Lung (tissue), 11 donors: ENCODE measurements at regions not wholly inside any gene's neighbourhood (a gene's known extent, or its start where the extent isn't known, plus 50 kb on each side); places are given as distances from the start of the nearest gene placed in this dataset.

Experiments
- ATAC-seq: fragments of 200-7000 bp; cut with Tn5 transposase; one replicate; pipeline ENCODE4 v1.9.1; 2020; ENCODE audit warnings: moderate number of reproducible peaks; ENCODE audit not compliant: insufficient read depth, low FRiP score
- DNase-seq, 3 donors: peaks; one replicate each; pipeline ENCODE4 v3.0.0-alpha.2; 2013 to 2017
- H3K27ac ChIP-seq, 2 donors: one replicate each; pipeline ENCODE4 v1.5.1; 2013; ENCODE audit warnings: mild to moderate bottlenecking in 2 of 2, moderate library complexity in 2 of 2, control low read depth in 1 of 2, inconsistent platforms in 1 of 2, low read depth in 1 of 2, low read length in 1 of 2
- H3K27me3 ChIP-seq, 3 donors: one replicate each; pipeline ENCODE4 v1.5.1; 2013; ENCODE audit warnings: low read length in 2 of 3; ENCODE audit not compliant: control insufficient read depth in 3 of 3, insufficient read depth in 3 of 3
- H3K36me3 ChIP-seq, 4 donors: one replicate each; pipeline ENCODE4 v1.5.1; 2013; ENCODE audit warnings: low read length in 4 of 4, mild to moderate bottlenecking in 1 of 4, moderate library complexity in 1 of 4; ENCODE audit not compliant: control insufficient read depth in 4 of 4, insufficient read depth in 4 of 4
- H3K4me1 ChIP-seq, 5 donors: one replicate each; pipeline ENCODE4 v1.5.1; 2013; ENCODE audit warnings: low read length in 5 of 5, mild to moderate bottlenecking in 2 of 5, moderate library complexity in 1 of 5; ENCODE audit not compliant: control insufficient read depth in 5 of 5, insufficient read depth in 5 of 5
- H3K4me3 ChIP-seq: one replicate; pipeline ENCODE4 v1.5.1; 2013; ENCODE audit warnings: mild to moderate bottlenecking, control low read depth, moderate library complexity
- H3K9ac ChIP-seq, 2 donors: one replicate each; pipeline ENCODE4 v1.5.1; 2013; ENCODE audit warnings: low read length in 2 of 2, control low read depth in 1 of 2; ENCODE audit not compliant: insufficient read depth in 1 of 2
- H3K9me3 ChIP-seq, 4 donors: one replicate each; pipeline ENCODE4 v1.5.1; 2013; ENCODE audit warnings: low read length in 3 of 4, mild to moderate bottlenecking in 1 of 4, moderate library complexity in 1 of 4; ENCODE audit not compliant: control insufficient read depth in 4 of 4, insufficient read depth in 3 of 4
- WGBS, 2 donors: extraction: QIAGEN DNeasy Blood & Tissue Kit; methylation state at CpG; one replicate each; pipeline ENCODE4 v1.1.7; 2013; 5-methylcytosine and 5-hydroxymethylcytosine counted together
- TF ChIP-seq, protein P1 (sequence below): IDR thresholded peaks from 2 replicates; pipeline ENCODE4 v1.5.1; 2012; ENCODE audit warnings: mild to moderate bottlenecking; ENCODE audit errors: control extremely low read depth, extremely low read depth
- donor health status: control.
- donor health status: control.
- donor health status: Bipolar disorder and iron deficiency.
- donor health status: healthy.
- donor health status: DM: yes; HTN: yes; CAD: no.

DNA sequence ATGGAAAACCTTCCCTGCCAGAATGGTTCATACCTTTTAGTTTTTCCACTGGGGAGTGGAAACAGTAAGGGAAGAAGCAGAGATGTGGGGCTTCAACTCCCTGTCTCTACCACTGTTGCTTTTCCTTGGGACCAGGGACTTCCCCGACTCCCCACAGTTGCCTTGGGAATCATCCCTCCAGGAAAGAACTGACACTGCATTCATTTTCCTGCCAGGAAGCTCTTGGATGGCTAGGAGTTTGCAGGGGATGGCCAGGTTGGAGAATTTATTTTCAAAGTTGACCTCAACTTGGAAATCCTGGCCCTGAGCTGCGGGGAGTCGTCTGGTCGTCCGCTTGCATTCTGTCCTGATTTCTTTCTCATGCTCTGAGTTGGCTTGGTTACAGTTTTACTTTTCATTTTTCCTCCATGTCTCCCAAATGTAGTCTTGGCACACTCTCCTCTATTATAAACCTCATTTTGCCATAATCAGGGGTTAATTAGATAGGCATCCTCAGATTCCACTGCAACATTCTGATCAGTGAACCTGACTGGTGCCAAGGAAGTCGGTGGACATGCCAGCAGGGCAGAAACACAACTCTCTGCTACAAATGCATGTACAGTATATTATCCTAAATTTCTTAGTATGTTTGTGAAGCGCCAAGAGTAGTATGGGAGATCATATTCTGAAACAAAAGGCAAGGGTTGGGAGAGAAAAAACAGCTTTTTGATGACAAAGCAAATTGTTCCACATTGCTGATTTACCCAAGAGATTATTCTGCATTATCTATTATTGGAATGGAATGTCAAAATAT is 220.5 kb upstream of the XYLT1 start:
- Histone ChIP-seq H3K27ac (no peak overlapping the region), H3K4me1 (peaks cover 0 to 14% (median 0%) of the 10 kb centered on the region in 5 donors), H3K27me3 (no peaks in the 10 kb centered on the region), H3K9ac (no peak overlapping the region), H3K4me3 (no peak overlapping the region), H3K36me3 (no peaks in the 10 kb centered on the region), H3K9me3 (no peaks in the 10 kb centered on the region)
- DNase-seq (peak in 1 of 3 donors; percentile 12), ATAC-seq (no peak)
- TF ChIP-seq, protein P1, sequence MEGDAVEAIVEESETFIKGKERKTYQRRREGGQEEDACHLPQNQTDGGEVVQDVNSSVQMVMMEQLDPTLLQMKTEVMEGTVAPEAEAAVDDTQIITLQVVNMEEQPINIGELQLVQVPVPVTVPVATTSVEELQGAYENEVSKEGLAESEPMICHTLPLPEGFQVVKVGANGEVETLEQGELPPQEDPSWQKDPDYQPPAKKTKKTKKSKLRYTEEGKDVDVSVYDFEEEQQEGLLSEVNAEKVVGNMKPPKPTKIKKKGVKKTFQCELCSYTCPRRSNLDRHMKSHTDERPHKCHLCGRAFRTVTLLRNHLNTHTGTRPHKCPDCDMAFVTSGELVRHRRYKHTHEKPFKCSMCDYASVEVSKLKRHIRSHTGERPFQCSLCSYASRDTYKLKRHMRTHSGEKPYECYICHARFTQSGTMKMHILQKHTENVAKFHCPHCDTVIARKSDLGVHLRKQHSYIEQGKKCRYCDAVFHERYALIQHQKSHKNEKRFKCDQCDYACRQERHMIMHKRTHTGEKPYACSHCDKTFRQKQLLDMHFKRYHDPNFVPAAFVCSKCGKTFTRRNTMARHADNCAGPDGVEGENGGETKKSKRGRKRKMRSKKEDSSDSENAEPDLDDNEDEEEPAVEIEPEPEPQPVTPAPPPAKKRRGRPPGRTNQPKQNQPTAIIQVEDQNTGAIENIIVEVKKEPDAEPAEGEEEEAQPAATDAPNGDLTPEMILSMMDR = no peak
- WGBS, 2 donors = 58 to 78% methylated on average over 7 of the region's 7 CpGs

DNA sequence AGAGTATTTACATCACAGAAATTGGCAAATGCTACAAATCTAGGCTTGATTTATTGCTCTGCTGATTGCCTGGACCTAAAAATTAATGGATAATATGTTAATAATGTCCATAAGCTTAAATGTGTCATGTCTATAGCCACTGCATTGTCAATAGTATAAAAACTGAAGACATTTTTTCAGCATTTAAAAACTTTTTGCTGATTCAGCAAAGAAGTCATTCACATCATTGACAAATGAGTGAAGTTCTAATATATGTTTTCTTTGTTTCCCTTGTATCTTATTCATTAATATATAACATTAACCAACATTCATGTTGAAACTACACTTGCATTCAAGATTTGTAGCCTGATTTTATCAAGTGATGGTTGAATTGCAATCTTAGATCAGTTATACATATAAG is 214.7 kb upstream of the XYLT1 start:
- TF ChIP-seq, protein P1 = no peak
- DNase-seq (no peak), ATAC-seq (no peak)
- H3K27me3 ChIP-seq = no peaks in the 10 kb centered on the region
- no peaks in the 10 kb centered on the region for H3K4me1 ChIP-seq
- no peaks in the 10 kb centered on the region for H3K36me3 ChIP-seq
- H3K9ac ChIP-seq = no peak overlapping the region
- no peak overlapping the region for H3K27ac ChIP-seq
- H3K9me3 ChIP-seq = peaks cover 0 to 2% (median 0%) of the 10 kb centered on the region in 4 donors
- no peak overlapping the region for H3K4me3 ChIP-seq

DNA sequence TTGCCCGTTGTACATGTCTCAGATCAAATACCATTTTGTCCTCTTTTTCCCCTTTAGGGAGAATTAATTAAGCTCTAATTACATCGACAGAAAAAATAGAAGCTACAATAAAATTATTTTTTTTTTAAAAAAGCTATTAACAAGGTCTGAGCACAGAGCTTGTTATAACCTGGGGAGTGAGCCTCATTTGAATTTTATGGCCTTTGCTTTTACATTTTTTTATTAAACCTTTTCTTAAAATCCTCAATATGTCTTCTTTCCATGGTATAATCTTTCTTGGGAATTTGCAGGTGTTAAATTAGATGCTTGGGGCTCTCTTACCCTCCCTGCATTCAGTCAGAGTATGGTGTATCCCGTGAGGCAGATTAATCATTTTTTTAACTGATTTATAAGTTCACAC is 212.5 kb upstream of the XYLT1 start:
- 76 to 86% methylated on average over 3 of the region's 3 CpGs for WGBS, 2 donors
- TF ChIP-seq, protein P1 = no peak
- peaks cover 0 to 5% (median 1%) of the 10 kb centered on the region in 4 donors for H3K9me3 ChIP-seq
- H3K4me1 ChIP-seq = no peaks in the 10 kb centered on the region
- no peaks in the 10 kb centered on the region for H3K36me3 ChIP-seq
- H3K4me3 ChIP-seq = no peak overlapping the region
- H3K27me3 ChIP-seq = no peaks in the 10 kb centered on the region
- no peak overlapping the region for H3K9ac ChIP-seq
- ATAC-seq = no peak
- DNase-seq = no peak
- no peak overlapping the region for H3K27ac ChIP-seq
